ENCODE measurements at regions not wholly inside any gene's neighbourhood (a gene's known extent, or its start where the extent isn't known, plus 50 kb on each side); places are given as distances from the start of the nearest gene placed in this dataset.

GRCh38 chr13:73364736-73365135, 305.9 kb downstream of the KLF5 start:
- TF ChIP-seq EZH2 (IDR thresholded peaks at IDR 0.05; ENCODE audit: borderline replicate concordance, low read length) (no peak), CTCF (conservative IDR thresholded peaks at IDR 0.05 in 1 of 2, IDR thresholded peaks at IDR 0.05 in 1 of 2; ENCODE audit: extremely low read depth in 1 of 2, insufficient read depth in 1 of 2, low read depth in 1 of 2, low read length in 2 of 2) (no peak)

Data from mammary epithelial cell (primary cell).